ENCODE measurements at regions not wholly inside any gene's neighbourhood (a gene's known extent, or its start where the extent isn't known, plus 50 kb on each side); places are given as distances from the start of the nearest gene placed in this dataset.
A peak's percentile ranks its signal among the peaks of the same experiment; 100 is the strongest.
"Not testable (repeated sequence)": the region's sequence is repeated elsewhere in the genome, so short reads cannot be mapped to it uniquely, and the experiment has no call there.

DNA sequence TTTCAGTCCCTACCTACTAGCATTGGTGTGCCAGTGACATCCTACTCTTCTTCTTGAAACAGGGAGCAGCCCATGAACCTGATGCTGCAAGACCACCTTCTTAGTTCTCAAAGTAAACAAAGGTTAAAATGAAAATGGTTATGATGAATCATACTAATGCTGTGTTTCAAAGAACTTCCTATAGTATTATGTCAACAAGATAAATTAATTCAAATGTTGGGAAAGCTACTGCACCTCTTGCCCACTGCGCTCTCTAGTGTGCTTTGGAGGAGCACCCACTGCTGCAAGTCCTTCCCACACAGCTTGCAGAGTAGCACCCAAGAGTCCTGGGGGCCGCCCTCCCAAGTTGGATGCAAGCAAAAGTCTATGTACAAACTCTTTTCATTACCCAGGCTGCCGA is 81.1 kb downstream of the CD200R1L start:
- DNase-seq, result no peak

DNA sequence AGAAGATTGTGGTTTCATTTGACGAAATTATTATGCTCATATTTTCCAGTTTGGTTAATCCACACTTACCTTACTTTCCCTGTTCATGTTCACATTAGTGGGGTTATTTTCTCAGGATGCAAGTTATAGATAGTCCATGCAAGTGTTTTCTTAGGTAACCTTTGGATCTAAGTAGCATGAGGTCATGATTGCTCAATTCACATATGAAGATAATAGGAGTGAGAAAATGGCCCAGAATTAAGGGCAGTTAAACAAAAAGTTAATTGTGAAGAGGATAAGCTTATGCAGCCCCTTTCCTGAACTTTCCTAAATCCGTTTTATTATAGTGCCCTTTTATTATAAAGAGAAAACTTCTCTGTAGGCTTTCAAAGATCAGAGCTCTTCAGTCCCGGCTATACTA is 83.4 kb downstream of the CD200R1L start:
- no peak for DNase-seq

DNA sequence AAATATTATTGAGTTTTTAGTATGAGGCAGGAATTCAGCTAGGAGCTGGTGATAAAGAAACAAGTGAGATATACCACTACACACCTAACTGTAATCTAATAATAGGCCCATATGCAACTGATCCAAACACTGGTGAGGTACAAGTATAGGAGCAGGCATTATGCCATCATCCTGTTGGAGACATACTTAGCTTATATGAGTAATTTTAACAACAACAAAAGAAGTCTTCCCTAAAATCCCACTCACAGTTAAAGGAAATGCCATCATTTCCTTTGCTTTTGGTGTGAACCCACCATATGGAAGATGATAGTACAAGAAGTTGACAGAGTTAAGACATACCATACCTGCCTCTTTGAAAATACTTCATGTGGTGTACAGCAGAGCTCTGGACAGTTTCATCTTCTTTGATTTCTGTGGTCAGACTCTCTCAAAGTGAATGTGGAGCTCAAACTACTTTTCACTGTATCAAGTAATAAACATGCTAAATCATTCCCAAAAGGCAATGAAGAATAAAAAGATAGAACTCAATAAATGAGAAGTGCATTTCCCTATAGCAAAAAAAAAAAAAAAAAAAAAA is 85.5 kb downstream of the CD200R1L start:
- DNase-seq, result peak; percentile 47

DNA sequence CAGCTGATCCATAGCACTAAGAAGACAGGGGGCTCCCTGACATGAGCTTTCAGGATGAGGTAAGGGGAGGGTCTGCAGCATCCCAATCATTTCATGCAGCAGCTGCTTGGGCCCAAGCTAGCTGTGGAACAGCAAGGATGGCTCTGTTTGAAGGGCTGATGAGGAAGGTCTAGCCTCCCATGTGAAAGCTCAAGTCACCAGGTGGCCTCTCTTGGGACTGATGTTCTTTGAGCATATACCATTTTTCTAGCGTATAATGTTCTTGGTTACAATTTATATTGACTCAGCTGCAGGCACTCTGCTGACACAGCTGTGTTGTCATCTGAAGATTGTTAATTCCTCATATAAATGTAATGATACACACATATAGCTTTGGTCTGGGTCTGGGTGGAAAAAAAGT is 87.0 kb downstream of the CD200R1L start:
- no peak for DNase-seq

DNA sequence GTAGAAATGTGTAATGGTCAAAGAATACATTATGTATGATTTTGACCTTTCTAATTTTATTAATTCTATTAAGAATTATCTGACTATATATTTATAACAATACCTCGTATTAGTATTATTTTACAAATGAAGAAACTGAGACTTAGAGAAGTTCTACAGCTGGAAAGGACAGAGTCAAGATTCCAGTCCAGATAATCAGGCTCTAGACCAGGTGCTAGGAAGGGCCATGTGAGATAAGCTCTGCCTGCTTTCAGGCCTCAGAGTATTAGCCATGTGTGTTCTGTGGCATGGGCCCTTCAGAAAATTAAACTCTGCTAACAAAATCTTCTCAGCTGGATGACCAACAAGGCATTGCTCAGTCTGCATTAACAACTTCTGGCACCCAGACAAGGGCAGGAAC is 87.5 kb downstream of the CD200R1L start:
- no peak for DNase-seq

DNA sequence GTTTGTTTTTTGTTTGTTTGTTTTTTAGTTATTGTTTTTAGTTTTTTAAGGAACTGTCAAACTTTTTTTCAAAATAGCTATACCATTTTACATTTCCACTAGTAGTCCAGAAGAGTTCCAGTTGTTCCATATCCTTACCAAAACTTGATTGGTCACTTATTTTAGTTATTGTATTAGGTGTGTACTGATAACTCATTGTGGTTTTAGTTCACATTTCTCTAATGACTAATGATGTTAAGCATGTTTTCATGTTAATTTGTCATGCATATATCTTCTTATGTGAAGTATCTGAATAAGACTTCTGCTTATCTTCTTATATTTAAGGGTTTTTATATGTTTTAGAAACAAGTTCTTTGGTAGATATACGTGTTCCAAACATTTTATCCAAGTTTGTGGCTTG is 89.5 kb downstream of the CD200R1L start:
- DNase-seq, result no peak

DNA sequence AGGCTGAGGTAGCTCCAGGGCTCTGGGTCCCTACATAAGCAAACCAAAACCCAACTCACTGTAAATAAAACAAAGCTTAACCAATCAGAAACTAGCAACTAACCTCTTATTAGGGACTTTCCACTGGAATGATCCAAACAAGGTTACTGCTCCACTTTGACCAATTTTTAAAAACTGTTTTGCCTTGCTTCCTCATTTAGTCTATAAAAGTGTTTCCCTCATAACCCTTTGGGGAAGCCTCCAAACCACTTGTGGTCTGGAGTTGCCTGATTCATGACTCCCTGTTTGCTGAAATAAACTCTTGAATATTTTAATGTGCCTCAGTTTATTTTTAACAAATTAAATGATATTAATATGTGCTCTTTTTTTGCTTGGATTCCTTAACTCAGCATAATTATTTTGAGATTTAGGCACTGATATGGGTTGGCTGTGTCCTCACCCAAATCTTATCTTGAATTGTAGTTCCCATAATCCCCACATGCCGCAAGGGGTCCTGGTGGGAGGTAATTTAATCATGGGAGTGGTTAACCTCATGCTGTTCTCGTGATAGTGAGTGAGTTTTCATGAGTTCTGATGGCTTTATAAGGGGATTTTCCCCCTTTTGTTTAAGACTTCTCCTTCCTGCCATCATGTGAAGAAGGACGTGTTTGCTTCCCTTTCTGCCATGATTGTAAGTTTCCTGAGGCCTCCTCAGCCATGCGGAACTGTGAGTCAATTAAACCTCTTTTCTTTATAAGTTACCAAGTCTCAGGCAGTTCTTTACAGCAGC is 90.6 kb downstream of the CD200R1L start:
- DNase-seq, result no peak

DNA sequence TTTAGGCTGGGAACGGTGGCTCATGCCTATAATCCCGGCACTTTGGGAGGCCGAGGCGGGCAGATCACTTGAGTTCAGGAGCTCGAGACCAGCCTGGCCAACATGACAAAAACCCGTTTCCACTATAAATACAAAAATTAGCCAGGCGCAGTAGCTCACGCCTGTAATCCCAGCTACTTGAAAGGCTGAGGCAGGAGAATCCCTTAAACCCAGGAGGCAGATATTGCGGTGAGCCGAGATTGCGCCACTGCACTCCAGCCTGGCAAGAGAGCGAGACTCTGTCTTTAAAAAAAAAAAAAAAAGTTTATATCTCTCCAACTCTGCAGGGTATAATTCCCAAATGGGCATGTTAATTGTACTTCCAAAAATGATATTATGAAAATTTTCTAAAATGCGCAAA is 91.6 kb downstream of the CD200R1L start:
- not testable (repeated sequence) for DNase-seq

DNA sequence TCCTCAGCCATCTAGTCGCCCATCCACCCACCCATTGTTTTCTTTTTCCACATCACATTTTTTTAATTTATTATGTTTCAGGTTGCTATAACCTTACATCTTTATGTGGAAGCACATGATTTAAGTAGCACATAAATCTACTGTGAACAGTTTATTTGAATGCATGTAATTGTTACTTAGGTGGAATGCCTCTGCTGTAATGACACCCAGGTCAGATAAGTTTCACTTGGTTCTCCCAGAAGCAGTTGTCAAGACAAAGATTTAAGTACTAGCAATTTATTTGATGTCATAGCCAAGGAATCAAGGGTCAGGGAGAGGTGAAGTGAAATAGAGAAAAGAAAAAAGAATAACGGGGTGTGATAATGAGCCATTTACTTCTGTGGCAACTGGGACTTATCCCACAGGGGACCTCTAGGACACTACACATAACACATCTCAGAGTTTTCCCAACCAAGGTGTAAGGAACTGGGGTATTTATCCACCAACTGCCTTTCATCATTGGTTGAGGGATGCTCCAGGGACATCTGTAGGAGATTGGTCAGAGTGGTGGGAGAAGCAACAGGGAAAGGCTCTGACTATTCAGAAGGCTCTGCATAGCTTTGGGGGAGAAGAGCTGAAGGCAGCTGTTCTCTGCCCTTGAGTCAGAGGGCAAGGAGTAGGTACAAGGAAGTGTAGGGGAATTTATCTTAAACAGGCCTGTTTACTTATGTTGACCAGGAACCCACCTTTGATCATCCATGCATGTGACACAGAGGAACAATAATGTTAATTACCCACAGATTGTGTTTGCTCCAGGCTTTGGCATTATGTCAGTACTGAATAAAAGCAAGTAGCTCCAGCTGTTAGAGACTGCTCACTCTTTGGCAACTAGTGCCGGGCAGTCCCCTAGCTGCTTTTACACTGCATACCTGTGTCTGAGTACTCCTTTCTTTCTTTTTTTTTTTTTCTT is 94.8 kb downstream of the CD200R1L start:
- no peak for DNase-seq

DNA sequence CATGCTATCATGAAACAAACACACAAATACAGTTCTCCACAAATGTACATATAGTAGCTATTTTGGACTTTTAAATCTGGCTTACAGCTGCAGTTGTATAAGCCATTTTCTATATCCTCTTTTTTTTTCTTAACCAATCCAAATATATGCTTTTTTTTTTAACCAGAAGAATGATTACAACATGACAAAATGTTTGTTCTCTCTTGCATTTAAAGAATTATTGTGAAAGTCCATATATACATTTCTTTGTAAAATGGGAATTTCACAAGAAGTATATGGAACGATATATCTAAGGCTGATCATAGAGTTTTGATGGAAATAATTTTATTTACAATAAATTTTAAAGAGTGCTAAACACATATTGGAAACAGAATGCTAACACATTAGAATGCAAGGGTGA is 95.6 kb downstream of the CD200R1L start:
- DNase-seq, result no peak

DNA sequence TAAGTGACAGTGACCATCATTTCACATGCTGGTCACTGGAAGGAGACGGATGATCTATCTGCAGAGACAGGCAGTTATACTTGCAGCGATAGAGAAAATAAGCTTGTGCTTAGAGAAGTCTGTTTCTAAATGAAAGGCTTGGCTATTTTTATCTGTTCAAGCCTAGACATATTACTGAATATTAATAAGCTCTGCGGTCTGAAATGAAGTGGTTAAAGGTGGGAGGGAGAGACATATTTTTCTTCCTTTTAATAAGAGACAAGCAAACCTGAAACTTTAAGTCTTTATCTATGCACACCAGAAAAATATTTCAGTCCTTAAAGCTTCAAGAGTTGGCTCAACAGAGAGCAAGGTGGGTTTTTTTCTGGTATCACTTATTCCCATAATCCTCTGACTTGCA is 99.0 kb downstream of the CD200R1L start:
- no peak for DNase-seq

DNA sequence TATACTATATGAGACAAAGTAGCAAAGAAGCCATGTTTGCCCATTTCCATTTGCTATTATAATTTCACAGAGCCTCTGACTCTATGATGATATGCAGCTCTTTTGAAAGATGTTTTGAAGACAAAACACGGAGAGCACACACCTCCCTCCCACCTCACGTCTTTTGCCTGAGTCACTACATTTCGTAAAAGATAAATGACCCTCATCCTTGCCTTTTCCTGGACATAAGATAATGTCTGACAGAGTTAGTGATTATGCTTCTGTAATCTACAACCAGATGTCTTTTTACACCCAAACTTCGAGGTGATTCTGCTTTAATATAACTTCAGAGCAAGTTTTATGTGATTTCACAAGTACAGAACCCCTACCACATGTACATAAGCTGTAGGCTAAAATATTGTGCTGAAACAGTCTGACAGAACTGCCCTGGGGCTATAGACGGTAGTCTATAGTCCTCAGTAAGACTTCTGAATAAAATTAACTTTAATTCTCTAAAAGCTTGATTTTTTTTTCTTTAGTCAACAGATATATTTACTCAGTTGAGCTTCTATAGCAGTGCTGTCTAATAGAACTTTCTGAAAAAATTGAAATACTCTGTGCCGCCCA is 99.9 kb downstream of the CD200R1L start:
- DNase-seq, result peak; percentile 94

DNA sequence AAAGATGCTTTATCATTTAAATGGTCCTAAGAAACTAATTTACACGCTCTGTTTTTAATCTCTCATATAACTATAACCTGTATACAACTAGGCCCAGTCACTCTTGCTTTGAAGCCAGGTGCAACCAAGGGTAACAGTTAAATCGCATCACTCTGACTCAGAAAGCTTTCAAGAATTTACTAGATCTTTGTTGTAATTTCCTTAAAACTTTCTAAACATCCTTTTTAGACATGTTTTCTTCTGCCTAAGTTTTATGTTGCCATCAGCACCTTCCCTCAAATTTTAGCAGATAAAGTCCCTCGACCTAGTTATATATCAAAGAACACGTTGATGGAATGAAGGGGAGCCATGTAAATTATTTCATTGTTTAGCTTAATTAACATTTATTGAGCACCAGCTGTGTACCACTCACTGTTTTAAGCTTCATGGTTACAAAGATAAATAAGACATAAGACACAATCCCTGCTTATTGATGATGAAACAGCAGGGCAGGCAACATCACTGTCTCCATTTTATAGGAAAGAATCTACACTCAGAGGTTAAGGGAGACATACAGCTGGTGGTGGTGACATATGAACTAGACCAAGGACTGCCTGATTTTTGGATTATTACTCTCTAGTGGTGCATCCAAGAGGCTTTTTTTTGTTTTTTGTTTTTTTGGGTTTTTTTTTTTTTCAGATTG is 101.0 kb downstream of the CD200R1L start:
- DNase-seq, result no peak

DNA sequence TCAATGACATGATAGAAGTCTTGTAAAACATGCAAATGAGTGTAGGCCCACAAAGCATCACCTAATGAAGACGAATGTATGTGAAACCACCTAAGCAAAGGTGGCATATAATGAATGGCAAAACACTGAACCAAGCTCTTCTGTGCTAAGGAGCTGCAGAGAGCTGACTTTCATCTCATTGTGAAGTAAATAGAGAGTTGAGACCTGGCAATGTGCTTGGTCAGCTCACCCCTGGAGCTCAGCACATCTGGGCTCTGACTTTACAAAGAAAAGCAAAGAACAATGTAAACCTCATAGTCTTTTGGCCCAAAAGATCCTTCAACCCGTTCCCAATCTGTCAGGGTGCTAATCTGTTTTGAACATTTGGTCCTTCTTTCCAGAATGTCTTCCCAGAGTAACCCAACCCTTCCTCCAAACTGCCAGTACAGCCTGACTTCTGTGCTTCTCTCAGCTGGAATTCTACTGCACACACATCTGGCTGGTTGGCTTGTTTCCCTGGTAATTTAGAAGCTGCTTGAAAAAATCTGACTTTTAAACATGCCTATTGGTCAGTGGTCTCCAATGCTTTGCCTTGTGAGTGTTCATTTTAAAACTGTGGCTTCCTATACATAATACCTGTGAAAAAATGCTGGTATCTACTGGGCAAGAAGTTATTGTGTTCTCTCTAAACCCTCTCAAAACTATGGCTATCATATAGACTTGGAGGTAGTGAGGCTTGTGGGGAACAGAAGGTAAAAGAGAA is 101.7 kb downstream of the CD200R1L start:
- DNase-seq, result no peak

DNA sequence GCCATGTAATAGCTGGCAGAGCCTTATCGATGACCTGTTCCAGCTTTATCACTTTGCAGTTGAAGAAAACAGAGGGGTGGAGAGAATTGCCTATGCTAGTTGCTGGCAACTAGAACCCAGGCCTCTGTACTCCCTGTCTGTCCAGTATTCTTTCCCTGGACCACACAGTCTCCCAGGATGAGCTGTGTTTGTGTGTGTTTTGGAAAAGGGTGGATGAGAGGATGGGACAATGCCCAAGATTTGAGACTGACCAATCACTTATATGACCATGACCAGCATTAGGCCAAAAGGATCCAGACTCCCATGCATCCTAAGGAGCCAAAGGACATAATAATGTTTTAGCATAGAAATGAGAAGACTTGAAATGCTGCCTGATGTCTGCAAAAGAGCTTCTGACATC is 102.6 kb downstream of the CD200R1L start:
- no peak for DNase-seq

DNA sequence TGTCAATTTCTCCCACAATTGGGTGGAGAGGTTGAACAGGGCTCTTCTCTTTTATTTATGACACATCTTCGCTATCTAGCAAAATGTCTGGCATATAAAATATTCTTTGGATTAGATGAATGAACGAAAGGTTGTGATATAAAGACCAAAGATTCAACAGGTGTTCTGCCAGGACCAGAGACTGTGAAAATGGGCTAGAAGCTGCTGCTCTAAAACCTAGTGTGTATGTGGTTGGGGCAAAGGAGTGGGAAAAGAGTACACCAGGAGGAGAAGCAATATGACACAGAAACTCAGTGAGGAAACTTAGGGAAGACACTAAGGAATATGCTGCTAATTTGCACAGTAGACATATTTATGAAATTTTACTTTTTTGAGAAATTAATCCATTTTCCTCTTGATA is 102.0 kb upstream of the CCDC80 start:
- DNase-seq, result no peak

DNA sequence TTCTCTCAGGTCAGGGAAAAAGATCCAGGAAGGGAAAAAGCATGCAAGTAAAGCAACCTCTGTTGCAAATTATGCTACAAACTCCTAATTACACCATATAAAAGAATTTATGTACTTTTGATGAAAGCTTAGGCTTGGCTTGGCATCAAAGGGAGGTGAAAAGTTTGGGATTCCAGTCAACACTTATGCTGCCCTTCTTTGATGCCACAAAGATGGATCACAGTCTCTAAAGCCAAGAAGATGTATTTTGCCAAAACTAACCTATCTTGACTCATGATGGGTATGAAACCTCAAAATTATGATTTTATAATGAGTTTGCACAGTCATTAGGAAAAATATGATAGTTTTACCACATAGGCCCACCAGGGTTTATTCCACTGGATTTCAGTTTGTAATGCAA is 101.0 kb upstream of the CCDC80 start:
- DNase-seq, result no peak

DNA sequence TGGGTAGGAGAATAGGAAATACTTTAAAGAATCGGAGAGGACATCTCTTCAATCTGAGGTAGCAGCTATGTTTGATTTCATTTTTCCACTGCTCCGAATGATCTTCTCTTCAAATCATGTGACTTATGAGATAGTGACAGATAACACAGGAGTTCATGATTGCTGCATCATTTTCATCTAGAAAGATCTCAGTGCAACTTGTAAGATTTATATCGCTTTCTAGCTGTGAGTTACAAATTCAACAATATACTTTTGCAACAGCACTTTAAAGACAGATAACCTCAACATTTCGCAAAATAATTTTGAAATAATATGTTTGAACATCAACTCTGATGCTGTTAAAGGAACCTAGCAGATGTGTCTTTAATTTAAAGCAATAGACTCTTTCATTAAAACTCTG is 99.9 kb upstream of the CCDC80 start:
- no peak for DNase-seq

DNA sequence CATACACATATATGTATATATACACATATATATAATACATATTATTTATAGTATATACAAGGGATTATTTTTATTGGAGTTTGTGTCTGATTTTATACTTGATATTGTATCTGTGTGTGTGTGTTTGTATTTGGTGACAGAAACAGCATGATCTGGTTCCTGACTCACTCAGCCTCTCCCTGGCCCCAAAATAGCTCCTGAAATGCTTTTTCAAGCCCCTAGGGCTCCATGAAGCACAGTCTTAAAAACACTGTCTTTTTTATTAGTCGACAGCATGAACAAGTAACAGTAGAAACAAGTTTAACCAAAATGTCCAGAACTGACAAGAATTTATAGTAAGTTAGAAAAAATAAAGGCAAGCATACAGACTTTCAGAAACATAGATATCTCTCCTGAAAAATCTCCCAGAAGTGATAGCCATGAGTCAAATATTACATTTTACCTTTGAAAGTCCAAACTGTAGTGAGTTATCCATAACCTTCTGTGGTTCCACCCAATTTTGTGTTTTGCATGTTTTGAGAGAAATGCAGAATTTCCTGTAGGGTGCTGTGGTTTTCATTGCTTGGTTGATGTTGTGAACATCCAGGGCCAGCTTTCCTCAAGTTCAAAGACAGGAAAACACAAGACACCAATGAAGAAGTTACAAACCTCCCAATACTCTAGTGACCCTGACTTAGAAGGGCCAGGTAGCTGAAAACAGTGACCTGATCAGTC is 98.5 kb upstream of the CCDC80 start:
- no peak for DNase-seq

DNA sequence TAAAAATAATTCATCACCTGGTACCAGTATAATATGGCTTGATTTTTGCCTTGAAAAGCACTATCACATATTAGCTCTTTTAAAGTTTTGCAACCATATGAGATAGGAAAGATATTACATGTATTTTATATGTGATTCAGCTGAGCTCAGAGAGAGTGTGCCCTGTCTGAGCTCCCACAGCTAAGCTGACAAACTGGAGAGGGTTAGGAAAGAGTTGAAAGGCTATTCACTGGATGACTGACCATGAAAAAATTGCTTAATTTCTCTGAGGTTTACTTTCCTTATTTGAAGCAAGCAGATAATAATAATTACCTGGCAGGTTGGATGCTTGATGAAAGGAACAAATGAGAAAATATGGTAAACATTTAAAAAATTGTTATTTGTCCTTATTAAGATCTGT is 97.4 kb upstream of the CCDC80 start:
- no peak for DNase-seq

DNA sequence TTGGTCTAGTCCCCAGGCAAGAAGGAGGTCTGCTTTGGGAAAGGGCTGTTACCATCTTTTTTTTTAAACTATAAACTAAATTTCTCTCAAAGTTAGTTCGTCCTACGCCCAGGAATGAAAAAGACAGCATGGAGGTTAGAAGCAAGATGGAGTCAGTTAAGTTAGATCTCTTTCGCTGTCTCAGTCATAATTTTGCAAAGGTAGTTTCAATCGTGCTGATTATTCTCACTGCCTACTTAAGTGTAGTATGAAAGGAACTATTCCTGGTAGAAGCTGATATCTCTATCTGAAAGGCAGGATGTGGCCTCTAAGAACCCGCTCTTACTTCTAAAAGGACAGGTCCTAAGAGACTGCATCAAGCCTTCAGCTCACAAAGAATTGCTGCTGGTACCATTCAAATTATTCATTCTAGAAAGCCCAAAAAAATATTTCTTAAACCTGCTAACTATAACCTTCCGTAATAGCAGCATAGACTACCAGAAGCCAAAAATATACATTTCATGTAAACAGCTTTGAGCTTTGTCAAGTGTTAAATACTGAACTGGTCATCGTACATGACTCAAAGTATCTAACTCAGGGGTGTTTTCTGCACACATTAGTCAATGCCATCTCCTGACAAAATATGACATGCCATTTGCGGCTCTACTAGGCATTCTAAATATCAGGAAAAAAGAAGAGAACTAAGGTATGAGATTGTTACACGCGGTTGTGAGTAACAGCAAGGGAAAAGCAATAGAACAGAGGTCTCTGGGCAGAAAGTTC is 96.0 kb upstream of the CCDC80 start:
- DNase-seq, result no peak

Measured in NCI-H226 (cell line).